CD14-positive monocyte (primary cell): ENCODE measurements at regions not wholly inside any gene's neighbourhood (a gene's known extent, or its start where the extent isn't known, plus 50 kb on each side); places are given as distances from the start of the nearest gene placed in this dataset.

Experiments
- DNase-seq, 3 donors: peaks; one replicate each; pipeline ENCODE4 v3.0.0-alpha.2; 2011 to 2022
- H2AFZ ChIP-seq: 2 replicates; pipeline ENCODE4 v1.6.0; 2012; ENCODE audit warnings: mild to moderate bottlenecking, low read depth, low read length, inconsistent platforms; ENCODE audit not compliant: insufficient read depth, poor library complexity, severe bottlenecking
- H3K27ac ChIP-seq, 2 donors: 1 replicate in 1 of 2; 2 replicates in 1 of 2; pipeline ENCODE4 v1.5.1; 2012 to 2013; ENCODE audit warnings: low read length in 2 of 2, control low read depth in 1 of 2, inconsistent platforms in 1 of 2, low read depth in 1 of 2, mild to moderate bottlenecking in 1 of 2
- H3K27me3 ChIP-seq, 2 donors: one replicate each; pipeline versions ENCODE4 v1.6.0 to v1.6.1; 2011 to 2013; ENCODE audit warnings: low read length in 2 of 2; ENCODE audit not compliant: control insufficient read depth in 2 of 2, insufficient read depth in 2 of 2
- H3K36me3 ChIP-seq, 2 donors: replicated peaks in 1 of 2; 1 replicate in 1 of 2; 2 replicates in 1 of 2; pipeline versions ENCODE4 v1.5.1 to v1.6.1; 2012 to 2013; ENCODE audit warnings: low read length in 2 of 2, control low read depth in 1 of 2, inconsistent platforms in 1 of 2, mild to moderate bottlenecking in 1 of 2; ENCODE audit not compliant: insufficient read depth in 2 of 2, control insufficient read depth in 1 of 2
- H3K4me1 ChIP-seq, 2 donors: 1 replicate in 1 of 2; 2 replicates in 1 of 2; pipeline versions ENCODE4 v1.5.1 to v1.6.1; 2012 to 2013; ENCODE audit warnings: low read length in 2 of 2, control low read depth in 1 of 2, inconsistent platforms in 1 of 2, mild to moderate bottlenecking in 1 of 2, moderate library complexity in 1 of 2; ENCODE audit not compliant: insufficient read depth in 2 of 2, control insufficient read depth in 1 of 2
- H3K4me2 ChIP-seq: replicated peaks from 2 replicates; pipeline ENCODE3; 2012; ENCODE audit warnings: low read length, moderate library complexity, mild to moderate bottlenecking; ENCODE audit not compliant: poor library complexity, severe bottlenecking; ENCODE audit errors: extremely low read depth
- H3K4me3 ChIP-seq, 3 experiments: fragments of 200-600 bp in 1 of 3; sonication (generic) in 1 of 3; replicated peaks in 1 of 3; 1 replicate in 2 of 3; 2 replicates in 1 of 3; pipeline ENCODE4 v1.5.1; 2011 to 2013; ENCODE audit warnings: low read length in 3 of 3, mild to moderate bottlenecking in 3 of 3, control low read depth in 2 of 3, low read depth in 2 of 3, inconsistent platforms in 1 of 3, moderate library complexity in 1 of 3
- H3K79me2 ChIP-seq: 2 replicates; pipeline ENCODE4 v1.6.0; 2012; ENCODE audit warnings: mild to moderate bottlenecking, control low read depth, inconsistent platforms, low read length, moderate library complexity; ENCODE audit not compliant: insufficient read depth
- H3K9ac ChIP-seq: 2 replicates; pipeline ENCODE4 v1.6.0; 2017; ENCODE audit warnings: low read length, mild to moderate bottlenecking; ENCODE audit not compliant: insufficient read depth, poor library complexity, severe bottlenecking
- H3K9me3 ChIP-seq, 2 donors: replicated peaks in 1 of 2; 1 replicate in 1 of 2; 2 replicates in 1 of 2; pipeline versions ENCODE4 v1.5.1 to v1.6.1; 2012 to 2013; ENCODE audit warnings: low read length in 2 of 2, control low read depth in 1 of 2; ENCODE audit not compliant: control insufficient read depth in 1 of 2, insufficient read depth in 1 of 2
- H4K20me1 ChIP-seq: 2 replicates; pipeline ENCODE4 v1.6.0; 2012; ENCODE audit warnings: mild to moderate bottlenecking, low read length, control low read depth, moderate library complexity; ENCODE audit not compliant: insufficient read depth
- H3K27ac Mint-ChIP-seq, 7 donors: one replicate each; pipeline ENCODE4 v1.8.0; 2020; ENCODE audit warnings: mild to moderate bottlenecking in 7 of 7, mixed read lengths in 7 of 7, moderate library complexity in 6 of 7, inconsistent platforms in 2 of 7
- H3K27me3 Mint-ChIP-seq, 3 donors: one replicate each; pipeline ENCODE4 v1.8.0; 2021 to 2022; ENCODE audit warnings: low read depth in 3 of 3, mild to moderate bottlenecking in 3 of 3, mixed read lengths in 3 of 3, moderate library complexity in 3 of 3, inconsistent platforms in 1 of 3
- H3K36me3 Mint-ChIP-seq, 2 donors: one replicate each; pipeline ENCODE4 v1.8.0; 2020; ENCODE audit warnings: mixed read lengths in 2 of 2, inconsistent platforms in 1 of 2, mild to moderate bottlenecking in 1 of 2
- H3K4me1 Mint-ChIP-seq: one replicate; pipeline ENCODE4 v1.8.0; 2020; ENCODE audit warnings: mild to moderate bottlenecking, mixed read lengths
- H3K4me3 Mint-ChIP-seq, 2 donors: one replicate each; pipeline ENCODE4 v1.8.0; 2020; ENCODE audit warnings: mild to moderate bottlenecking in 2 of 2, mixed read lengths in 2 of 2, moderate library complexity in 1 of 2
- H3K9me3 Mint-ChIP-seq, 7 donors: one replicate each; pipeline ENCODE4 v1.8.0; 2020 to 2022; ENCODE audit warnings: mixed read lengths in 7 of 7, mild to moderate bottlenecking in 6 of 7, moderate library complexity in 6 of 7, inconsistent platforms in 2 of 7
- WGBS: methylation state at CpG from one replicate; pipeline ENCODE4 v1.1.5; 2013; ENCODE audit warnings: missing lambda C conversion rate; ENCODE audit not compliant: insufficient coverage; 5-methylcytosine and 5-hydroxymethylcytosine counted together
- intact Hi-C, 2 donors: fragments of 100-400 bp; cut with micrococcal nuclease; formaldehyde crosslinking; loops; one replicate each; pipeline versions ENCODE4 v1.15.0 to v1.15.1; 2023
- TF ChIP-seq, protein P1 (sequence below): fragments of 200-600 bp; IDR thresholded peaks from one replicate; pipeline ENCODE4 v1.8.0; 2022; ENCODE audit warnings: antibody characterized with exemption, mild to moderate bottlenecking

DNA sequence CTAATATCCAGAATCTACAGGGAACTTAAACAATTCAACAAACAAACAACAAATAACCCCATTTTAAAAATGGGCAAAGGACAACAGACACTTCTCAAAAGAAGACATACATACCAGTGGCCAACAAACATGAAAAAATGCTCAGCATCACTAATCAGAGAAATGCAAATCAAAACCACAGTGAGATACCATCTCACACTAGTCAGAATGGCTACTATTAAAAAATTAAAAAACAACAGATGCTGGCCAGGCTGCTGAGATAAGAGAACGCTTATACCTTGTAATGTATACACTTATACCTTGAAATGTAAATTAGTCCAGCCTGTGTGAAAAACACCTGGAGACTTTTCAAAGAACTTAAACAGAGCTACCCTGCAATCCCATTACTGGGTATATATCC is 166.8 kb downstream of the IBTK start:
- Mint-ChIP-seq H3K4me3 (no peak overlapping the region), H3K27ac (no peak overlapping the region), H3K4me1 (no peaks in the 10 kb centered on the region), H3K36me3 (no peaks in the 10 kb centered on the region), H3K27me3 (no peaks in the 10 kb centered on the region), H3K9me3 (no peaks in the 10 kb centered on the region)
- Histone ChIP-seq H3K27me3 (no peaks in the 10 kb centered on the region), H3K36me3 (no peaks in the 10 kb centered on the region), H4K20me1 (no peaks in the 10 kb centered on the region), H3K4me1 (no peaks in the 10 kb centered on the region), H3K79me2 (no peaks in the 10 kb centered on the region), H3K4me3 (no peak overlapping the region), H2AFZ (no peak overlapping the region), H3K9me3 (no peaks in the 10 kb centered on the region), H3K27ac (no peak overlapping the region), H3K9ac (no peak overlapping the region), H3K4me2 (no peak overlapping the region)
- no peak for DNase-seq
- no CpG with 5 or more reads among the region's 1 CpG for WGBS
- TF ChIP-seq, protein P1, sequence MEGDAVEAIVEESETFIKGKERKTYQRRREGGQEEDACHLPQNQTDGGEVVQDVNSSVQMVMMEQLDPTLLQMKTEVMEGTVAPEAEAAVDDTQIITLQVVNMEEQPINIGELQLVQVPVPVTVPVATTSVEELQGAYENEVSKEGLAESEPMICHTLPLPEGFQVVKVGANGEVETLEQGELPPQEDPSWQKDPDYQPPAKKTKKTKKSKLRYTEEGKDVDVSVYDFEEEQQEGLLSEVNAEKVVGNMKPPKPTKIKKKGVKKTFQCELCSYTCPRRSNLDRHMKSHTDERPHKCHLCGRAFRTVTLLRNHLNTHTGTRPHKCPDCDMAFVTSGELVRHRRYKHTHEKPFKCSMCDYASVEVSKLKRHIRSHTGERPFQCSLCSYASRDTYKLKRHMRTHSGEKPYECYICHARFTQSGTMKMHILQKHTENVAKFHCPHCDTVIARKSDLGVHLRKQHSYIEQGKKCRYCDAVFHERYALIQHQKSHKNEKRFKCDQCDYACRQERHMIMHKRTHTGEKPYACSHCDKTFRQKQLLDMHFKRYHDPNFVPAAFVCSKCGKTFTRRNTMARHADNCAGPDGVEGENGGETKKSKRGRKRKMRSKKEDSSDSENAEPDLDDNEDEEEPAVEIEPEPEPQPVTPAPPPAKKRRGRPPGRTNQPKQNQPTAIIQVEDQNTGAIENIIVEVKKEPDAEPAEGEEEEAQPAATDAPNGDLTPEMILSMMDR = no peak
- intact Hi-C loops = no loop called here

DNA sequence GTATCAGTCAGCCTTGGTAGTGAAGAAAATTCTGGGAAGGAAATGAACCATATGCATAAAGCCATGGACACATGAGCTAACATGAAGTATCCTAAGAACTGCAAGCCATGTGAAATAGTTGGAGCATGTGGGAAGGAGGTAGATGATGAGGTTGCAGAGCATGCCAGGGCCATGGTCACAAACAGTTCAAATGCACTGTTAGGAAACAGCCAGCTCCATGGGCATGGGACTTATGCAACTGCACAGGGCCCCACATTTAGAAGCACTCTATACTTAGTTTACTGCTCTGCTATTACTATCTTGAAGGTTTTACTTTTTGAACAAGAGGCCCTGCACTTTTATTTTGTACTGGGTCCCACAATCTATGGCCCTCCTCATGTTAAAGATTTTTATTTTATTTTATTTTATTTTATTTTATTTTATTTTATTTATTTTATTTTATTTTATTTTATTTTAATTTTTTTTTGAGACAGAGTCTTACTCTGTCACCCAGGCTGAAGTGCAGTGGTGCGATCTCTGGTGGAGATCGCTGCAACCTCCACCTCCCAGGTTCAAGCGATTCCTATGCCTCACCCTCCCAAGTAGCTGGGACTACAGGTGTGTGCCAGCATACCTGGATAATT is 169.1 kb downstream of the IBTK start:
- TF ChIP-seq, protein P1 = no peak

More for the DNA sequence above, 169.1 kb downstream of the IBTK start:
- Histone ChIP-seq H3K36me3 (no peaks in the 10 kb centered on the region), H3K79me2 (no peaks in the 10 kb centered on the region), H3K9me3 (no peaks in the 10 kb centered on the region), H3K4me3 (no peak overlapping the region), H3K4me1 (no peaks in the 10 kb centered on the region), H4K20me1 (no peaks in the 10 kb centered on the region), H3K27me3 (no peaks in the 10 kb centered on the region), H2AFZ (no peak overlapping the region), H3K27ac (no peak overlapping the region), H3K9ac (no peak overlapping the region), H3K4me2 (no peak overlapping the region)
- H3K4me3 Mint-ChIP-seq = no peak overlapping the region
- WGBS = no CpG with 5 or more reads among the region's 3 CpGs
- no peak for DNase-seq
- intact Hi-C loops = no loop called here
- no peaks in the 10 kb centered on the region for H3K4me1 Mint-ChIP-seq
- no peak overlapping the region for H3K27ac Mint-ChIP-seq
- no peaks in the 10 kb centered on the region for H3K27me3 Mint-ChIP-seq
- no peaks in the 10 kb centered on the region for H3K9me3 Mint-ChIP-seq
- H3K36me3 Mint-ChIP-seq = no peaks in the 10 kb centered on the region
